Central memory CD4-positive, alpha-beta T cell (primary cell): ENCODE measurements at regions not wholly inside any gene's neighbourhood (a gene's known extent, or its start where the extent isn't known, plus 50 kb on each side); places are given as distances from the start of the nearest gene placed in this dataset.
"Not testable (repeated sequence)": the region's sequence is repeated elsewhere in the genome, so short reads cannot be mapped to it uniquely, and the experiment has no call there.

Experiments
- DNase-seq: peaks from one replicate; pipeline ENCODE4 v3.0.0; 2022

DNA sequence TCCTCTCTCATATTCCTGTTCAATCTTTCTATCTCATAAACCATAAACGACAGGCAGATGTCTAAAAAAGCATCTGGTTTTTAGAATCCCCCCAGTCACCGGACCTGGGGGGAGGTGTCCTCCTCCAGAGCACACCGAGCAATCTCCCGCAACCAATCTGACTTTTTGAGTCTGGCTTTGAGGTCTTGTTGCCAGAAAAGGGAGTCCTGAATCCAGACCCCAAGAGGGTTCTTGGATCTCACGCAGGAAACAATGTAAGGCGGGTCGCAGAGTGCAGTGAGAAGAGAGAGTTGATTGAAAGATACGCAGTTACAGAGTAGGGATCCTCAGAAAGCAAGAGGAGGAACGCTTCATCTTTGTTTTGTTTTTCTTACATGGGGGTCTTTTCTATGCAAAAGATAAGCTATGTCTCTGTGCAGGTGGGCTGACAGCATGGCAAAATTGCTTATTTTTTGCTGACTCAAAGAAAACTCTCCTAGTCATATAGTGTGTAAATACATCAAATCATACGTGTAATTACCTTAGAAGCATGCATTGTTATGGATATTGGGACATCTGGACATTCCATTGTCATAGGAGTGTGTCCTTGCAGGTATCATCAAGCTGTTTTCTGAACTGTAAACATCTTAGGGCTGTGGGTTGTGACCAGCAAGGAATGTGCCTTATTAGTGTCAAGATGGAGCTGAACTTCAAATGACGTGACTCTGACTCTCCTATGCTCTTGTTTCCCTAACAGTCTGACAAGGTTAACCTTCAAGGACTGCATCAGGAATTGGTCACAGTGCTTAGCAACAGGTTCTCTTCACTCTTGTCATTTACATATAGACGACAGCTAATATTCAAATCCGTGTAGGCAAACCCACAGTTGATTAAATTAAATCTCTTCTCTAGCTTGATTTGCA is 159.3 kb upstream of the DAPK1 start:
- no peak for DNase-seq

DNA sequence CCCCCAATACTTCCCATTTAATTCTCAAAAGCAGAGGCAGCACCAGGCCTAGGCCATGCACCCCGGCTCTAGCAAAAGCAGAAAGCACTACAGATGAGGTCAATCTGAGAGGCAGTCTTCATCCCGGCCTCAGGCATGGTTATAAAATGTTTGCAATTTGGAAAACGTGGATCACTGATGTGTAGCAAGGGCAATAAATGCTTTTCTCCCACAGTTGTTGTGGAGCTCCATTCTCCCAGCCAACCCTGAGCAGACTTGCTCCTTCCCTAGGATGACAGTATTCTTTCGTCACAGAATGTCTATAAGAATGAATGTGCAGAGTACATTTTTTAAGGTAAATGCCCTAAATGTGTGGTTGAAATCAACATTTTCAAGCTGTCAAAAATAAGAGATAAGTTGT is 157.3 kb upstream of the DAPK1 start:
- DNase-seq, result no peak

DNA sequence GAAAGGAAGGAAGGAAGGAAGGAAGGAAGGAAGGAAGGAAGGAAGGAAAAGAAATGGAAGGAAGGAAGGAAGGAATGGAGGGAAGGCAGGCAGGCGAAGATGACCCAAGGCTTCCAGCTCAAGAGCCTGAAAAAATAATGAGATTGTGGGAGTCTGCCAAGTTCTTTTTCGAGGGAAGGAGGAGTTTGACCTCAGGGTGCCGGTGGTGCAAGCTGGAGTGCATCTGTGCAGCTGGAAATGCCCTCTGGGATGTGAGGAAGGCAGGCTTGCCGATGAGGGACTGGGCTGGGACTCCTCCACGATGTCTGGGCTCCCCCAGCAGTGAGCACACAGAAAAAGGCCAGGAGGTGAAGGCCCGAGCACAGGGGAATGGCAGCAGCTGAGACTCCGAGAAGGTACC is 154.9 kb upstream of the DAPK1 start:
- DNase-seq, result no peak

DNA sequence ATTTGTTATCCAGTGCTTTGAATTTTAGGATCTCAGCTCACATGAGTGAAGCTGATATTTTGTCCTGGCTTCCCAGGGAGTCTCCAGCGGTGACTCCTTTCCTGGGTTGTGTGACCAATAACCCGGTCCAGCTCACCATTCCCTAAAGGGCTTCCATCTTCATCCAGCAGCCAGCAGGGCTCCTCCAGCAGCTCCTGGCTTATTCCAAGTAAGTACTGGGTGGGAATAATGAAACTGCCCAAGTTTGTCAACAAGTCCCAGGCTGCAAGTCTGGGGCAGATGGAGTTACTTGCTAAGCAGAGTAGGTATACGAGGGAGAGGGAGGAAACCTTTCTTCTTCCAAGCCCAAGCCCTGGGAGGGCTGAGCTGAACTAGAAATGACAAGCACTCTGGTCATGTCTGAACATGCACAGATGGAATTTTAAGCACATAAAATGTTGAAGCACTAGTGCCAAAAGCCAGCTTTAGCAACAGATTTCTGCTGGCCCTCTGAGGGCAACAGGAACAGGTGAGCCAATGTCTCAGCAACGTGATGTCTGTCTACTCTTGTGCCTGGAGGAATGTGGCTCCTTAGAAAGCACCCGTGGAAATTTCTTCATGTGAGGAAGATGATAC is 153.7 kb upstream of the DAPK1 start:
- DNase-seq, result no peak

DNA sequence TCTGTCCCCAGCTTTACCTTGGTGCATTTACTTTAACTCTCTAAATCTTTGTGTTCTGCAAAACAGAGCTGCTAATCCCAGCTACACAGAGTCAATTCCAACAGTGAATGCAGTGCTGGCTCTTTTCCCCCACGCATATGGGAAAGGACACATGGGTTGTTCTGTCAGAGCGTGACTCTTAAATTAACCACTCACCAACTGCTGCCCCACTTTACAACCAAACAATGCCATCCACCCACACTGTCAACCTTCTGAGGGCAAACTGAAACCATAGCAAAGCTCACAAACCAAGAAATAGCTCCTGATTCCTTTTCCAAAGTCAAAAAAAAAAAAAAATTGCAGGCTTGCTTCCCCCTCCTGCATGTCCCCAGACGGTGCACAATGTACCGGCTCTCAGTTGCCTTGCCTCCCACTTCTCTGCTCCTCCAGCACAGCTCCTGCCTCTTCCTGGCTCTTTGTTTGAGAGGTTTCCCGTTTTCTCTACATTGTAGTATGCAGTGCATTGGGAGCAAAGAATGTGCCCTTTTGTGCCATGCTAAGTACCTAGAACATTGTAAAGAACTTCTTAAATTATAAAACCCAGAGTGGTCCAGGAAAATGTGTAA is 151.5 kb upstream of the DAPK1 start:
- DNase-seq, result no peak

DNA sequence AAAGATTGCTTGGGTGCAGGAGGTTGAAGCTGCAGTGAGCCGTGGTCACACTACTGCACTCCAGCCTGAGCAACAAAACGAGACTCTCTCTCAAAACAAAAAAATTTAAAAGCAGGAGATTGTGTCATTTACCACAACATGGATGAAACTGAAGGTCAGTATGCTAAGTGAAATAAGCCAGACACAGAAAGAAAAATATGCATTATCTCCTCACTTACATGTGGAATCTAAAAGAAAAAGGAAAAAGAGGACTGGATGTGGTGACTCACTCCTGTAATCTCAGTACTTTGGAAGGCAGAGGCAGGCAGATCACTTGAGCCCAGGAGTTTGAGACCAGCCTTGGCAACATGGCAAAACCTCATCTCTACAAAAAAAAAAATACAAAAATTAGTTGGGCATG is 146.8 kb upstream of the DAPK1 start:
- DNase-seq, result no peak

DNA sequence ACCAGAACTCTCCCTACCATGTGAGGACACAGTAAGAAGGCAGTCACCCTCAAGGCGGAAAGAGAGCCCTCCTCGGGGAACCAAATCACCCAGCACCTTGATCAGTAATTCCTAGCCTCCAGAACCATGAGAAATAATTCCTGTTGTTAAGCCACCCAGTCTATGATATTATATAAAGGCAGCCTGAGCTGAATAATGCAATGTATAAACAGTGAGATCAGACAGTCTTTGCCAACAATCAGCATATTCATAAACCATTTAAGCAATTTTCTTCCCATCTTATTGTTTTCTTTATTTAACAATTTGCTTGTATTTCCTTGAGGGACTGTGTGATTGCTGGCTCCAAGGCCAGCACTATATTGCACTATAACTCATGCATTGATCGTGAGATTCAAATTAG is 144.4 kb upstream of the DAPK1 start:
- no peak for DNase-seq

DNA sequence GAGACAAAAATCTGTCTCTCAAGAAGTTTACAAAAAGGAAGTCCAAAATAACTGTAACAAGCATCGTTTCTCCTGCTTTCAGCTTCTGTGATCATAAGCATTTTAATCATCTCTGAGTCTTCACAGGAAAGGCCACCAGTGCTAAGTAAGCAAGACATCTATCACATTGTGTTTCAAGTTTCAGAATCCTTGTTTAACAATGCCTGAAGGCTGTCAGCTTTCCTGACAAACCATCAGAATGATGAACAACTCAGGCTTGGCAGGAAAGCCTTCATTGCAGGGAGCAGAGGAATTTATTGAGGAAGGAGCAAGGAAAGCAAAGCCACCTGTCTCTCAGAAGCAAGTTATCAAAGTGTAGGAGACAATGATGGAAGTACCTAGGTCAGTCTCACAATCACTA is 143.5 kb upstream of the DAPK1 start:
- no peak for DNase-seq

DNA sequence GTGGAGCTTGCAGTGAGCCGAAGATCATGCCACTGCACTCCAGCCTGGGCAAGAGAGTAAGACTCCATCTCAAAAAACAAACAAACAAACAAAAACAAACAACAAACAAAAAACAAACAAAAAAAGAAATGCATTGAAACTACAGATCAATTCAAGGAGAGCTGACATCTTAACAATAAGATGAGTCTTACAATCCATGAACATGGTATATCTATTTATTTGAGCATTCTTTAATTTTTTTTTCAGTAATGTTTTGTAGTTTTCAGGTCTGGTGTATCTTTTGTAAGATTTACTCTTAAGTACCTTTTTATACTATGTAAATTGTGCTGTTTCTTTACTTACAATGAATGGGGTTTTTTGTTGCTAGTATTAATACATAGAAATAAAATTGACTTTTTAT is 140.1 kb upstream of the DAPK1 start:
- DNase-seq, result no peak

DNA sequence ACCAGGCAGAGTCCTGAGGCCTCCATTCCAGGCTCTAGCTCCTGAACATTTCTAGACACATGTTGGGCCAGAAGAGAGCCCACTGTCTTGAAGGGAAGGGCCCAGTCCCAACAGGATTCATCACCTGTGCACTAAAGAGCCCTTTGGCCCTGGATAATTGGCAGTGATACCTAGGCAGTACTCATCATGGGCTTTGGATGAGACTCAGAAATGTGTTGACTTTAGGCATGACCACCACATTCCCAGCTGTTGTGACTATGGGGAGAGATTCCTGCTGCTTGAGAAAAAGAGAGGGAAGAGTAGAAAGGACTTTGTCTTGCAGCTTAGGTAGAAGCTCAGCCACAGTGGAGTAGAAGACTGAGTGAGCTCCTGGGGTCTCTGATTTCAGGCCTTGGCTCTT is 138.4 kb upstream of the DAPK1 start:
- DNase-seq, result no peak

DNA sequence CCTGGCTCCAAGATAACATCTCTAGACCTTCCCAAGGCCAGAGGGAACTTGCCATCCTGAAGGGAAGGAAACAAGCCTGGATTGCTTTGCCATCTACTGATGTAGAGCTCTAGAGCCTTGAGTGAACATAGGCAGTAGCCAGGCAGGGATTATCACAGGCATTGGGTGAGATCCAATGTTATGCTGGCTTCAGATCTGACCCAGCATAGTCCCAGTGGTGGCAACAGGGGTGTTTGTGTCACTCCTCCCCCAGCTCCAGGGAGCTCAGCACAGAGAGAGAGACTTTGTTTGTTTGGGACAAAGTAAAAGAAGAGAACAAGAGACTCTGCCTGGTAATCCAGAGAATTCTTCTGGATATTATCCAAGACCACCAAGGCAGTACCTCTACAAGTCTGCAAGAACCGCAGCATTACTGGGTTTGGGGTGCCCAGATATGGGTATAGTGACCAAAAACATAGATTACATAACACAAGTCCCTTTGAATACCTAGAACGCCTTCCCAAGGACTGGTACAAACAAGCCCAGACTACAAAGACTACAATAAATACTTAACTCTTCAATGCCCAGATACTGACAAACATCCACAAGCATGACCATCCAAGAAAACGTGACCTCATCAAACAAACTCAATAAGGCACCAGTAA is 137.6 kb upstream of the DAPK1 start:
- DNase-seq, result no peak

DNA sequence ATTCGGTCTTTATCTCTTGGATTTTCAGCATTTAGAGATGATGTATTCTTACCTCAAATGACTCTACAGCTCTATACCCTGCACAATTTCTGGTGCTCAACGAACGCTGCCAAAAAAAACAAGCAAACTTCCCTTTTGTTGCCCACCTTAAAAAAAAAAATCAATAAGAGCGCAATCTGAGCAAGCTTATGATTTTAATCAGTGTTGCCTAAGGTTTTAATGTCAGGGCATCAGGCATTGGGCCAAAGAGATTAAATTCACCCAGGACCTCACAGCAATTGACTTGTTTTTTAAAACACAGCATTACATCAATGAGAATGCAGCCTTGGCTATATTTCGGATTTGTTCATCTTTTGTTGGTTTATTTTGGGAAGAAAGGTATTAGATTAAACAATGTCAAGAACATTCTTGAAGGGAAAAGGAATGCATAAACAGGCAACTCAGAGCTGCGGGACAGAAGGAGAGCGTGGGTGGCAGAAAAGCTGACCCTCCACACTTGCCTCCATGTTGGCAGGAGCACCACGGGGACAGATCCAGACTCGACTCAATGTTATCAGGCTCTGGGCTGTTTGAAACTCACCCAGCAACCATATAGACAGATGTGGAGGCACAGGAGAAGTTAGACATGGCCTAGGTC is 127.5 kb upstream of the DAPK1 start:
- no peak for DNase-seq

DNA sequence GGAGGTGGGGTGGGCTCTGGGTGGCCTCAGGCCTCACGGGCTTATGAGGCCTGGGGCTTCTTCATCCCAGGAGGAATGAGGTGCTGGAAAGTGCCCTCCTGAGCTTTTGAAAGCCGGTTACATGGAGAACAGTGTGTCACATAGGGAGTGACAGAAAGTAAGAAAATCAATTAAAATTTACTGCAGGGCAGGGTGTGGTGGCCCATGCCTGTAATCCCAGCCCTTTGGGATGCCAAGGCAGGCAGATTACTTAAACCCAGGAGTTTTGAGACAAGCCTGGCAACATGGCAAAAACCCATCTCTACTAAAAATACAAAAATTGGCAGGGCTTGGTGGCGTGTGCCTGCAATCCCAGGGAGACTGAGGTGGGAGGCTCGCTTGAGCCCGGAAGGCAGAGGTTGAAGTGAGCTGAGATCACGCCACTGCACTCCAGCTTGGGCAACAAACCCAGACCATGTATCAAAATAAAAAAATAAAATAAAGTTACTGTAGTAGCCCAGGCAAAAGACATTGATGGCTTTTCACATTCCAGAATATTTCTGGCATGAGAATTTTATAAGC is 125.8 kb upstream of the DAPK1 start:
- DNase-seq, result no peak

DNA sequence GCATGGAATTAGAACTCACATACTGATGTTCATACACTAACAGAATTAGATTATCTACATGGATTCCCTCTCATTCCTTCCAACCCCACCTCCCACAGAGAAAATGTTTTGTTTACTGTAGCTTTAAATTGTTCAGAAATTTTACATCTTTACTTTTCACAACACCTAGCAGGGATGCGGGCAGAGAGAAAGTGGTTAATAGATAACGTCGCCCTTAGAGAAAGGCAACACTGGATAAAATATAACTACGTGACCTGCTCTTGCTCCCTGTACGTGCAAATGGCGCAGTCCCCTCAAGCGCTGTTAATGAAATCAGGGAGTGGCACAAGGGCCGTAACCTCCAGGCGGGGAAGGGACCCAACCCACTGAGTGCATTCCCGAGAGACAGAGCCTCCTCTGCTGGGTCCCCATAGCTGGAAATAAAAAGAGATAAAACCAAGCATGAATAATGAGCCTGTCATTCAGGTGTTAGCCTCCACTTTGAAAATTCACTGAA is 125.3 kb upstream of the DAPK1 start:
- DNase-seq, result no peak

DNA sequence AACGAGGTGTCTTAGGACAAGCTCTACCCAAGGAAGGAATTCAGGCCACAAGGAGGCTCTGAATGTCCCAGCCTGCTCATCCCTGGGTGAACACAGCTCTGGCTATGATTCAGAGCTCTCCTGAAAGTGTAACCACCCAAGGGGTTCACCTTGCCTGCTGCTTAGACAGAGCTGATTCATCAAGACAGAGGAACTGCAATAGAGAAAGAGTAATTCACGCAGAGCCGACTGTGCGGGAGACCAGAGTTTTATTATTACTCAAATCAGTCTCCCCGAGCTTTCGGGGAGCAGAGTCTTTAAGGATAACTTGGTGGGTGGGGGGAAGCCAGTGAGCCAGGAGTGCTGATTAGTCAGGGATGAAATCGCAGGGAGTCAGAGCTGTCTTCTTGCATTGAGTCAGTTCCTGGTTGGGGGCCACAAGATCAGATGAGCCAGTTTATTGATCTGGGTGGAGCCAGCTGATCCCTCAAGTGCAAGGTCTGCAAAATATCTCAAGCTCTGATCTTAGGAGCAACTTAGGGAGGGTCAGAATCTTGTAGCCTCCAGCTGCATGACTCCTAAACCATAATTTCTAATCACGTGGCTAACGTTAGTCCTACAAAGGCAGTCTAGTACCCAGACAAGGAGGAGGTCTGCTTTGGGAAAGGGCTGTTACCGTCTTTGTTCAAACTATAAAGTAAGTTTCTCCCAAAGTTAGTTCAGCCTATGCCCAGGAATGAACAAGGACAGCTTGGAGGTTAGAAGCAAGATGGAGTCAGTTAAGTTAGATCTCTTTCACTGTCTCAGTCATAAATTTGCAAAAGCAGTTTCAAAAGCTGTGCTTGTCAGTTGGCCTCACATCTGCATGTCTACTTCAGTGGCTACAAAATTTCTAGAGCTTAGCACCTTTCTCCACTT is 123.4 kb upstream of the DAPK1 start:
- not testable (repeated sequence) for DNase-seq

DNA sequence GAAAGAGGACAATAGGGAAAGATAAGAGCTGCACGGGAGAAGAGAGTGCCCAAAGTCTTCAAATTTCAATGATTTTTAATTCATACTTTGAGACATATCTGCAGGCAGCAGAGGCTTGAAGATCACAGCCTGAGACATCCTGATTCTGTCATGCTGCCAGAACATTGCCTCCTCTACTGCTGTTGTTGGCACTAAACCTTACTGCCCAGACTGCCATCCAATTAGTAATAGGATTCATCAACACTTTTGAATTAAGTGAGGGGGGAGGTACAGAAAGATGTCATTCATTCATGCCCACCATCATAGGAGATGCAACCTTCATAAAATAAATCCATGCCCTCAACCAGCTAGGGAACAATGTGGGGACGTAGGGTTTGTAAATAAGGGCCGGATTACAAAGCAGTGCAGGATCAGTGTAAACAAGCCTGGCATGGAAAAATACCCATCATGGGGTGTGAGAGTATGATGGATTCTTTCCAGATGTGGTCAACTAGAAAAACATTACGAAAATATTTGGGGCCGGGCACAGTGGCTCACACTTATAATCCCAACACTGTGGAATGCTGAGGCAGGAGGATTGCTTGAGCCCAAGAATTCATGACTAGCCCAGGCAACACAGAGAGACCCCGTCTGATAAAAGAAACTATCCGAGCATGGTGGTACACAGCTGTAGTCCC is 122.1 kb upstream of the DAPK1 start:
- DNase-seq, result no peak

DNA sequence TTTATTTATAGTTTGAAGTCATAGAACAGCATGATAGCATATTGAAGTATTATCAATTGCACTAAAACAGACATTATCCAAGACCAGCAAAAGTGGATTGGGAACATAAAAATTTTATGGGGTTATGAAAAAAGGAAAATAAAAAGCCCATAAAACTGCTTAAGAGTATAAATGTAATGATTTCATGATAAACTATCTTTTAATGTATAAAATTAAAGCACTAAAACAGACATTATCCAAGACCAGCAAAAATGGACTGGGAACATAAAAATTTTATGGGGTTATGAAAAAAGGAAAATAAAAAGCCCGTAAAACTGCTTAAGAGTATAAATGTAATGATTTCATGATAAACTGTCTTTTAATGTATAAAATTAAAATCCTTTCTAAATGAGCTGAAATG is 119.0 kb upstream of the DAPK1 start:
- no peak for DNase-seq

DNA sequence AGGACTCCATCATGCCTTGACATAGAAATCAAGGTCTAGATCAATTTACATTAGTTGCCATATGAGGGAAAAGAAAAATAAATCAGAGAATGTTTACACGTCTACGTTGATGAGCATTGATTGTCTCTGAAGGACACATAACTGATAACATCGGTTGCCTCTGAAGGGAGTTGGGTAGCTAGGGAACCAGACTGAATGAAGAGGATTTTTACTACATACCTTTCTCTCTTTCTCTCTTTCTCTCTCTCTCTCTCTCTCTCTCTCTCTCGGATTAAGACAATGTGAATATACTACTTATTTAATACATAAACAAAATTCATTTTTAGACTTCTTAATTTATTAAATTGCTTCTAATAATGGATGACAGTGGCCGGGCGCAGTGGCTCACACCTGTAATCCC is 118.4 kb upstream of the DAPK1 start:
- DNase-seq, result no peak

DNA sequence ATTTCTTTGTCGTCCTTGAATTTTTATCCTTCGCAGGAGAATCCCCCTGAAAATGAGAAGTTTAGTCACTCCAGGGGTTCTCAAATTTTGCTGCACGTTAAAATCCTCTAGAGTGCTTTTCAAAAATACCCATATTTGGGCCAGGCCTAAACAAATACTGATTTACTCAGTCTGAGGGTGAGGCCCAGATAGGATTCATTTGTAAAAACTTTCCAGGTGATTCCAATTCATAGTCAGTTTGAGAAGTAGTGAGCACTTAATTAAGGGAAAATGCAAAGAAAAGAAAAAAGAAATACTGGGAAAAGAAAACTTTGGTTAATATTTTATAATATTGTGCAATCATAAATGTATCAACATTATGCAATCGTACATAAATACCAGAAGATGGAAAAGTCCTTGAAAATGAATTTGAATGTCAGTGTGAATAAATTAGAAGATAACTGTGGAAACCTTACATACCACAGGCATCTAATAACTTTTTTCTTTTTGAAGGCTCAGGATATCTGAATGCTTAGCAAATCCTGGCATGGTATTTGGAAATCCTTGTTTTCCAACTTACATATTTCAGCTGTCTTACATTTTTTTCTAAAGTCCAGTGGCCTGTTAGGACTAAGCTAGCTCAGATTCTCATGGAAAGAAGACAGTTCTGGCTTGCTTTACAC is 116.5 kb upstream of the DAPK1 start:
- no peak for DNase-seq

DNA sequence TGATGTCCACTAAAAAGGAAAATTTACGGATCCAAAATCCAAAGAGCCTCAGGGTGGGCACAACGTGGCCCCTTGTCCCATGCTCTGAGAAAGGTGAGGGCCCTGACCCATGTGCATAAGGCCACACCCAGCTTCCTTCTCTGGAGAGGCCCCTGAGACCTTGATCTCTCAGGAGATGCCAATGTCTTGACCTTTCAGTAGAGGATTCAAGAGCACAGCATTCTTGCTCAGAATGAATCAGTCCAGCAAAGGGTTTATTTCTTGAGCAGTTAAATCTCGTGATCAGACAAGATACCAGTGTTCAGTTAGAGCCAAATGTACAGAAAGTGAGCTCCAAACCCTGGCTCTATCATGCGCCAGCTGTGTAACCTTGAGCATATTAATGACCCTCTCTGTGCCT is 115.9 kb upstream of the DAPK1 start:
- DNase-seq, result no peak
